GM19035 (cell line): ENCODE measurements at regions not wholly inside any gene's neighbourhood (a gene's known extent, or its start where the extent isn't known, plus 50 kb on each side); places are given as distances from the start of the nearest gene placed in this dataset.
"Not testable (repeated sequence)": the region's sequence is repeated elsewhere in the genome, so short reads cannot be mapped to it uniquely, and the experiment has no call there.

ENCODE experiments used
- ATAC-seq: cut with Tn5 transposase; IDR thresholded peaks from one replicate; pipeline ENCODE4 v1.9.1; 2021; ENCODE audit not compliant: unreplicated experiment

GRCh38 chr4:53959343-53960120 is 104.9 kb downstream of the CHIC2 start:
- no peak for ATAC-seq

- no peak for ATAC-seq
Observed at GRCh38 chr4:53956454-53956853, 108.0 kb downstream of the CHIC2 start.

- no peak for ATAC-seq
Observed at GRCh38 chr4:53956053-53956452, 108.4 kb downstream of the CHIC2 start.

DNA sequence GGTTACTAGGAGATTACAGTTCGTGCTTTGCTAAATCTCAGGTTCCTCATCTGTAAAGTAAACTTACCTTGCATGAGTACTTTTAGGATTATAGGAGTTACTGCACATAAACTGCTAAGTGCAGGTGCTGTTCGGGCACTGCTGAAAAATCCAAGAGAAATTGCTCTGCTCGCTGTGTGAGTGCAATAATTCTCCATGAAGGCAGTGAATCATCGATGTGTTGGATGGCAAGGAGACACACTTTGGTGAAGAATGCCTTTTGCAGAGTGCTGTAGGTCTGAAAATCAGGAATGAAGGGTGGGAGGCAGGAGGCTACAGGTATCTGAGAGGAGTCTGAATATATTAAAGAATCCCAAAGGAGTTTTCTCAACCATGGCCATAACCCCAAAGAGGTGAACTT is 113.0 kb downstream of the CHIC2 start:
- ATAC-seq: no peak

DNA sequence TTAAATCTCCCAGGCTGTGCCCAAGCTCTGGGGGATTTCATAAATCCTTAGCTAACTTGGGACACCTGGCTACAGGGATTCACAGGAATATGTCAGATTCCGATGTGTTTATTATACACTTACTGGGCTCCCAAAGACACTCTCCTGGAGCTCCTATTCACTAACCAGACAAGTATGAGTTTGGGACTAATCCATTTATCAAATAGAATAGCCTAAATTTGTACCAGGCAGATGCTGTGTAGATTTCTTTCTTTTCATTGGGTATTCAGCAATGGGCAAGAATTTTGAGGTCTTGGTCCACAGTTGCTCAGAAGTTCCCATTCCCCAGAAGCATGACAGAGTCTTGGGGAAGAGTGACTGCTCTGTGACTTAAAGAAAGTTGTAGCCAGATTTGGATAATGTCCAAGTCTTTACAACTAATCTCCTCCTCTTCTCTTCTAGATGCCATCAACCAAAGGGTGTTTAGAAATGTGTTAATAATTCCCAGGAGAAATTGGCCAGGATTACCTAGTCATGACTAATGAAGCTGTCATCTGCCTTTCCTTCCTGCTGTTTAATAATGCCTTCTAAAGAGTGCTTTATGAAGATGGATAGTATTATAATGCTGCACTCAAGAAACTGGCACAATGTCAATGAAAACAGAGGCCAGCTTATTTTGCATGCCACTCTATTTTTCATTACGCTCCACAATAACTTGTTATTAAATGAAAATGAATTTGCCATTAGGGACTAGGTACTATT is 120.9 kb downstream of the CHIC2 start:
- no peak for ATAC-seq

- no peak for ATAC-seq
Observed at GRCh38 chr4:53942712-53943111, 121.7 kb downstream of the CHIC2 start.

- no peak for ATAC-seq
Observed at GRCh38 chr4:53941331-53941730, 123.1 kb downstream of the CHIC2 start.

DNA sequence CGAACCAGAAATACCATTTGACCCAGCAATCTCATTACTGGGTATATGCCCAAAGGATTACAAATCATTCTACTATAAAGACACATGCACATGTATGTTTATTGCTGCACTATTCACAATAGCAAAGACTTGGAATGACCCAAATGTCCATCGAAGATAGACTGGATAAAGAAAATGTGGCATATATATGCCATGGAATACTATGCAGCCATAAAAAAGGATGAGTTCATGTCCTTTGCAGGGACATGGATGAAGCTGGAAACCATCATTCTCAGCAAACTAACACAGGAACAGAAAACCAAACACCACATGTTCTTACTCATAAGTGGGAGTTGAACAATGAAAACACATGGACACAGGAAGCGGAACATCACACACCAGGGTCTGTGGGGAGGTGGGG is 124.5 kb downstream of the CHIC2 start:
- ATAC-seq: not testable (repeated sequence)

GRCh38 chr4:53937918-53938317 is 126.5 kb downstream of the CHIC2 start:
- no peak for ATAC-seq

- ATAC-seq: no peak
Observed at GRCh38 chr4:53937327-53937726, 127.1 kb downstream of the CHIC2 start.

GRCh38 chr4:53935780-53936179 is 128.6 kb downstream of the CHIC2 start:
- ATAC-seq: no peak

GRCh38 chr4:53932796-53933610 is 131.4 kb downstream of the CHIC2 start:
- no peak for ATAC-seq

DNA sequence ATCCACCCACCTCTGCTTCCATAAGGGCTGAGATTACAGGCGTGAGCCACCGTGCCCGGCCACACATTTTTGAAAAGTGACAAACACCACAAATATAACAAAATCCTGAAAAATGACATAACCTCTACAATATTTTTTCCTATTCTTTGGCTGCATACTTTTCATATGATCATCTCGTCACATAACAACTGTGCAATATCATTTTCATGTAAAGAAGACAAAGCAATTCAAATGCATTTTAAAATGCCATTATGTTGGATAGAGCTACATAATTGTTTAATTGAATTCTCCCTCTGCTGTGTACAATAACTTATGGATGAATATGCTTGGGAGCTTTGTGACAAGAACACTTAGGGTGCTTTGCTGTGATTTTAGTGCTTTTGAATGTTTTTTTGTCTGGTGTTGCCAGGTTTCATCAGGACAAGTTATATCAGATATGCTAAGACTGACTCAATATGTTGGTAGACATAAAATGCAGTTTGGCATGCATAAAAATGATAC is 132.9 kb downstream of the CHIC2 start:
- ATAC-seq: no peak

DNA sequence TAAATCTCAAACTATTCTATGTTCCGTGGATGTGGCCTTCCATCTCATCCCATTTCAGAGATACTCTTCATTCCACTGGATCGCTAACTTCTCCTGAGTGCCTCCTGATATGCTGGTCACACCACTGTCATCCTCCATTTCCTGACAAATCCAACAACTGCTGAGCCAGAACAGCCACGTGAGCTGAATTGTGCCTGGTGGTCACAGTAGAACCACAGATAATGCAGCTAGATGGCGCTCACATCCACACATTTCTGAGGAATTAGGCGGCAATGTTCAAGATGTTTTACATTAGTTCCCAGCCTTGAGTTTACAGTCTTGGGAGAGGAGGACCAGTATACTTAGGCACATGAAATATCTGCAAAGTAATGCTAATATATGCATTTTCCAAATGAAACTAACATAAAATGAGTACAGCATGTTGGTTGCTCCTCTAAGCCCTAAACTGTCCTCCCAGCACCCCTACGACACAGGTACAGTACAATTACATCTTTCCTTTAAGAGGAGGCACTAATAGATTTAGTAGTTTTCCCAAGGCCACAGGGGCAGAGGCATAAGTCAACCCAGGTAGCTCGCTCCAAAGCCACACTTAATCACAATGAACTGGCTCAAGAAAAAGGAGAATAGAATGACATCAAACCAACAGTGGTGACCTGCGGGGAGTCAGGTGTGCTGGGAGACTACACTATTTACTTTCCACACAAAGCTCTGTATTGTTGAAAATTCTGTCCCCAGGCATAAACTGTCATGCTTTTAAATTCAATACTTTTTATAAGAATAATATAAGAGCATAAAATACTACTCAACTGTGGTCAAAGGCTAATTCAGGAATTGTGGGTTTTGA is 134.2 kb downstream of the CHIC2 start:
- ATAC-seq: peak; percentile 78

- no peak for ATAC-seq
Observed at GRCh38 chr4:53929311-53929710, 135.1 kb downstream of the CHIC2 start.

GRCh38 chr4:53928825-53929224 is 135.6 kb downstream of the CHIC2 start:
- no peak for ATAC-seq

GRCh38 chr4:53925050-53925605 is 139.3 kb downstream of the CHIC2 start:
- no peak for ATAC-seq

DNA sequence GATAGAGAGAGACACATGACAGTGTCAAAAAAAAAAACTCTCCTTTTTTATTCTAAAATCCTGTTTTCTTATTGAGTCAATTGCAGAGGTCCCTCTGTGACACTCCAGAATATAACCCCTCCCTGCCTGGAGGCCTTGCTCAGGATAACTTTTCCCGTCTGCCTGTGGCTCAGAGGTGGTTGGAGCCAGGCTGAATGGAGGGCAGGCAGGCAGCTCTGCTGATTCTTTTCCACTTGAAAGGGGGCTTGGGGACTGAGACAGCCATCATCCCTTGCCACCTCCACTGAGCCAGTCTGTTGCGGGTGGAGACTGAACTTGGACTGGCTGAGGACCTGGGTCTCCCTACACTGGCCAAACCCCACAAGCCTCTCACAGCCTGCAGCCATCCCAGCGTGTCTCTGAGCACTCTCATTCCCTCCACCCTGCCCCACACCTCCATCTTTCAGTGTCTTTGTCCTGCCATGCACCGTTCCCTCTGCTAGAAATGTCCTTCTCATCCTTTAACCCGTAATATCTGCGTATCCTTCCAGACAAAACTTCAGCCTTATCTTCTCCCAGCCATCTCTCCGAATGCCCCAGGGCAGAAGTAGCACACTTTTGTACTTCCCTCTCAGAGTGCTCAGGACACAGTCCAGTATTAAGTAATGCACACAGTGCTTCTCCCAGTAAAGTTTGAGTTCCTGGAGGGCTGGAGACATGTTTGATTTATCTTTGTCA is 139.9 kb downstream of the CHIC2 start:
- ATAC-seq: no peak

- no peak for ATAC-seq
Observed at GRCh38 chr4:53923921-53924320, 140.5 kb downstream of the CHIC2 start.

- no peak for ATAC-seq
Observed at GRCh38 chr4:53921856-53922255, 142.5 kb downstream of the CHIC2 start.
